ENCODE measurements at regions not wholly inside any gene's neighbourhood (a gene's known extent, or its start where the extent isn't known, plus 50 kb on each side); places are given as distances from the start of the nearest gene placed in this dataset.

DNA sequence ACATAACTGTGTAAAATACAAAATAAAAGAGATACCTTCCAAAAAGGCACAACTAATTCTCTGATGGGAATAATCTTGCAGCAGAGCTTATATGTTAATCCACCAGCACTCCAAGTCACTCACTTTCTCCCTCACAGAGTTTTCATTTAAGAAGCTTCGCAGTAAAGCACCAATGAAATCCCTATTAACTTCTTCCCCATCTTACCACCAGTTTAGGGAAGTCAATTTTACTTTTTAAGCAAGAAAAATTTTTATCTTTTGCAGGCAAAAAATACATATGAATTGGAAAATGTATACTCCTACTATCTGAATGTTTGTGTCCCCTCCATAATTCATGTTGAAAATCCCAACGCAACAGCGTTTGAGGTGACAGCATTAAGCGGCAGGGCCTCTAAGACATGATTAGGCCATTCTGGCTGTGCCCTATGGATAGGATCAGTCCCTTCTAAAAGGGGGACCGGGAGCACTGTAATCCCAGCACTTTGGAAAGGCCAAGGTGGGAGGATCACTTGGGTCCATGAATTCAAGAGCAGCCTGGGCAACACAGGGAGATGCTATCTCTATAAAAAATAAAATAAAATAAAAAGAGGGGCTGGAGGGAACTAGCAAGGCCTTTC is 435.8 kb downstream of the SHQ1 start:
- DNase-seq (ENCODE audit: low read depth in 4 of 4, low spot score in 3 of 4) = no peak

- DNase-seq (ENCODE audit: low read depth in 4 of 4, low spot score in 3 of 4) = no peak
Measured at GRCh38 chr3:72411843-72412242, 436.4 kb downstream of the SHQ1 start.

DNA sequence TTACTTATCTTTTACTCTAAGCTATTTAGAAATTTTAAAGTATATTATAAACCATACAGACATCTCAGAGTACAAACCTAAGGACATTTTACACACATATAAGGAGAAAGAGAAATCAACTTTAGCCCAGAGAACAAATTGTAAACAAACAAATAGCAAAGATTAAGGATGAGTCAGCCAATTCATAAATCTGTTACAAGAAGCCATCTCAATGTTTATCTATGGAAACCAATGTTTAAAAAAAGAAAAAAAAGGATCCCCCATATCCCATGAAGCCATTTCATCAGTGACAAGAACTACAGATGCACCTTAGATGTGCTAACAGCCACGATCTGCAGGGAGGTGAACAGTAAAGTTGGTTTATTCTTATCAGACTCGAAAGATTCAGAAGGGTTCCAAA is 437.1 kb downstream of the SHQ1 start:
- no peak for DNase-seq (ENCODE audit: low read depth in 4 of 4, low spot score in 3 of 4)

- DNase-seq (ENCODE audit: low read depth in 4 of 4, low spot score in 3 of 4) = no peak
Measured at GRCh38 chr3:72408983-72409779, 439.1 kb downstream of the SHQ1 start.

GRCh38 chr3:72407766-72408165 is 440.5 kb downstream of the SHQ1 start:
- no peak for DNase-seq (ENCODE audit: low read depth in 4 of 4, low spot score in 3 of 4)

DNA sequence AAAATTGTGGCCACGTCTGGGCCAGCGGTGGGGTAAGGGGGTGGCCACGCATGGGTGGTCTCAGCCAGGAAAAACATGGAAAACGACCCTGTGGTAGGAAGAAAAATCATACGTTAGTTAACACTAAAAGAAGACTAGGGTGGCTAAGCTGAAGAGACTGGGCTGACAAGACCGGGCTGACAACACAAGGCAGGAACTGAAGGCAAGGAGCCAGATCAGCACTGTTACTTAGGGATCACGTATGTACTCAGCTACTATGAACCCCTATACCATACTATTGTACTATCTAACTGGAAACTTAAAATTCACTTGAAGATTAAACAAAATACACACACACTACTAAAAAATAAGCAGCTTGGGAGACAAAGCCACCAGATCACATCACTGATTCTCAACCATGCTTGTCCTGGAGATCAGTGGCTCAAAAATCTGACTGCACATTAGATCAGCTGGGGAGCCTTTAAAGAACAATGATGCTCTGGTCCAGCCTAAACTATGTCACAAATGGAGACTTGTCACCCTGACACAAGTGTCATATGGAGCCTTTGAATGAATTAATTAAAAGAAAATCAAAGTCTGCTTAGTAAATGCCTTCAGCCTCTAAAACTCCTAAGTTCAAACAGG is 442.2 kb downstream of the SHQ1 start:
- DNase-seq (ENCODE audit: low read depth in 4 of 4, low spot score in 3 of 4) = no peak

DNA sequence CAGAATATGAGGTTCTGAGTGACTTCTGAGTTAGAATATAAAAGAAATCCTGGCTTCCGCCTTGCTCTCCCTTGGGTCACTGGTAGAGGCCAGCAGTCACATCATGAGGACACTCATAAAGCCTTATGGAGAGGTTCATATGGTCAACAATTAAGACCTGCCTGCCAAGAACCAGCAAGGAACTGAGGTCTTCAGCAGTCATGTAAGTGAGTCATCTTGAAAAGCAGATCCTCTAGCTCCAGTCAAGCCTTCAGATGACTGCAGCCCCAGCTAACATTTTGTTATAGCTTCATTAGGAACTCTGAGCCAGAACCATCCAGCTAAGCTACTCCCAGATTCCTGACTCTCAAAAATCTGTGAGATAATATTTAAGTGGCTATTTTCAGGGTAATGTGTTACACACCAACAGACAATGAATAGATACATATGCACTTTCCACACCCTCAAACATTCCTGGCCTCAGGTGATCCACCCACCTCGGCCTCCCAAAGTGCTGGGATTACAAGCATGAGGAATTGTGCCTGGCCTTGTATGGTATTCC is 447.2 kb downstream of the SHQ1 start:
- no peak for DNase-seq (ENCODE audit: low read depth in 4 of 4, low spot score in 3 of 4)

- DNase-seq (ENCODE audit: low read depth in 4 of 4, low spot score in 3 of 4) = no peak
Measured at GRCh38 chr3:72398781-72399180, 449.5 kb downstream of the SHQ1 start.

DNA sequence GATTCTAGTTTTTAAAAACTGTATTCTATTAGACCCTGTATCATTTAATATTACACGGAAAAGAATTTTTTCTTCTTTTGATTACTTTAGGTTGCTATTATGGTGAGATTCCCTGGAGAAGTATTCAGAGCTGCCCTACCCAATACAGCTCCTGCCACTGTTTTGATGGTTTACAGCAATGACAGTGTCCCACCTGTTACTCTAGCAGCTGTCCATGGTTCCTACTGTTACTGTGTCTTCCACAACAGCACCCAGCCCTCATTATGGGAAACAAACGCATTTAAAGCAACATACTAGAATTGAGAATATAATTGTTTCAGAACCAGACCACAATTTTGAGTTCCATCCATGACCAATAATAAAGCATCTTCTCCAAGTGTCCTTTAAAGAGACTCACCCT is 450.7 kb downstream of the SHQ1 start:
- no peak for DNase-seq (ENCODE audit: low read depth in 4 of 4, low spot score in 3 of 4)

- DNase-seq (ENCODE audit: low read depth in 4 of 4, low spot score in 3 of 4) = no peak
Measured at GRCh38 chr3:72396899-72397298, 451.3 kb downstream of the SHQ1 start.

GRCh38 chr3:72395776-72396311 is 452.4 kb downstream of the SHQ1 start:
- DNase-seq (ENCODE audit: low read depth in 4 of 4, low spot score in 3 of 4) = no peak

GRCh38 chr3:72393455-72393854 is 454.8 kb downstream of the SHQ1 start:
- DNase-seq (ENCODE audit: low read depth in 4 of 4, low spot score in 3 of 4) = no peak

DNA sequence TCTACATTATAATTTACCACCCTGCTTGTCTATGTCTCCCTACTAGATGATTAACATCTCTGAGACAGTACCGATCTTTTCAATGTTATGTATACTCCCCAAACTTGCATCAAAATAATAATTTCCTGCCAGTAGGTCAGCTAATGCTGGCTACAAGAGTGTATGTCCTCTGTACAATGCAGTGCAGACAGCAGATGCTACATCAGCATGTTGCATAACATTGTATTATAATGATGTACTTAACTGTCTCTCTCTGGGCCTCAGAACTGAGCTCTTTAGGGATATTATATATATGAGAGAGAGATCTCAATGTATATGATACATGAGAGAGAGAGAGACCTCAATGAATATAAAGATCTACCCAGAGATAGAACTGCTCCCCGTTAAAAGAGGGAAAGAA is 456.6 kb downstream of the SHQ1 start:
- DNase-seq (ENCODE audit: low read depth in 4 of 4, low spot score in 3 of 4) = no peak

DNA sequence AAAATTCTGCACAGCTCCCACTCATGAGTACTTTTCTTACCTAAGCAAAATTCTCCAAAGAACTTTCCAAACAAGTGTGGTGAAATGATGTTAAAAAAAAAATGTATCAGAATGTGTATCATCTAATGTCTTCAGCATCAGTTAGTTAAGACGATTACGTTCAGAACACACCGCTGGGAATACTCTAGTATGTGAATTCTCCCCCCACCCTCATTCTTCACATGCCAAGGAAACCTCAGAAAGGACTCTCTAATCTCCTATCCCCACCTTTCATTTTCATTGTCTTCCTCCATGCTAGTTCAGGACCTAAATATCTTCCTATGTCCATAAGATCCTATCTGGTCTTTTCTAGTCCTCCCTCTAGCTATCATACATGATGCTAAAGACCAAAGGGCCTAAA is 457.4 kb downstream of the SHQ1 start:
- no peak for DNase-seq (ENCODE audit: low read depth in 4 of 4, low spot score in 3 of 4)

GRCh38 chr3:72388644-72389043 is 459.6 kb downstream of the SHQ1 start:
- no peak for DNase-seq (ENCODE audit: low read depth in 4 of 4, low spot score in 3 of 4)

GRCh38 chr3:72388117-72388516 is 460.1 kb downstream of the SHQ1 start:
- DNase-seq (ENCODE audit: low read depth in 4 of 4, low spot score in 3 of 4) = no peak

- no peak for DNase-seq (ENCODE audit: low read depth in 4 of 4, low spot score in 3 of 4)
Measured at GRCh38 chr3:72386327-72387000, 461.8 kb downstream of the SHQ1 start.

DNA sequence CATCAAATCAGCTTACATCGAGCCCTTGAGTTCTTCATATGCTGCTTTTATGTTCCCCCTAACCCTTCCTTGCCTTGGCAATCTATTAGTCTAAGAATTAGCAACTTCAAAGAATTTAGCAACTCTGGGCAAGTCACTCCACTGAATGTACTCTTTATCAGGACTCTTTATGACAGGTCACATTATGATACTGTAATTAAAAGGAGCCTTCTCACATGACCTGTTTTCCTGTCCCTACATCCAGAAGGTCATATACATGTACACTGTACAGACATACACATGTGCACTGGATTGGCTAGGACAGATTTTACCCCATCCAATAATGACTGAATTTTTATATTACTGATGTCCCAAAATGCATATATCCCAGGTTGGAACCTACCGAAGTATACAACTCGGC is 463.1 kb downstream of the SHQ1 start:
- DNase-seq (ENCODE audit: low read depth in 4 of 4, low spot score in 3 of 4) = no peak

DNA sequence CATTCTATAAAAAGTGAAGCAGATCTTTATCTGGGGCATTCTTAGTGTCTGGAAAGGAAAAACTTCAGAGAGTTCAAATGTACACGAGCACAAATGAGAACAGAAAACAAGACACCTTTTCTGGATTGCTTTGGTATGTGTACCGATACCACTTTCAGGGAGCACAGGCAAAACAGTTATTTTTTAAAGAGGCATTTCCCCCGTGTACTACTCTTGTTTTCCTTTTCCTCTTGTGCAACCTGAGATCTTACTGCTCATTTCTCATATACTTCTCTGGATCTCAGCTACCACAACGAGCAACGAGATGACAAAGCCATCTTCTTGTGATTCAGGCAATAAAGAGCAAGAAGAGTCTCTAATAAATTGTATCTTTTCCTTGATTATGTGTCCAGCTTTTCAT is 463.6 kb downstream of the SHQ1 start:
- no peak for DNase-seq (ENCODE audit: low read depth in 4 of 4, low spot score in 3 of 4)

GRCh38 chr3:72383883-72384282 is 464.4 kb downstream of the SHQ1 start:
- no peak for DNase-seq (ENCODE audit: low read depth in 4 of 4, low spot score in 3 of 4)

- DNase-seq (ENCODE audit: low read depth in 4 of 4, low spot score in 3 of 4) = no peak
Measured at GRCh38 chr3:72383230-72383629, 465.0 kb downstream of the SHQ1 start.

Measured in left renal pelvis (tissue), 4 donors.